ENCODE measurements at regions not wholly inside any gene's neighbourhood (a gene's known extent, or its start where the extent isn't known, plus 50 kb on each side); places are given as distances from the start of the nearest gene placed in this dataset.

DNA sequence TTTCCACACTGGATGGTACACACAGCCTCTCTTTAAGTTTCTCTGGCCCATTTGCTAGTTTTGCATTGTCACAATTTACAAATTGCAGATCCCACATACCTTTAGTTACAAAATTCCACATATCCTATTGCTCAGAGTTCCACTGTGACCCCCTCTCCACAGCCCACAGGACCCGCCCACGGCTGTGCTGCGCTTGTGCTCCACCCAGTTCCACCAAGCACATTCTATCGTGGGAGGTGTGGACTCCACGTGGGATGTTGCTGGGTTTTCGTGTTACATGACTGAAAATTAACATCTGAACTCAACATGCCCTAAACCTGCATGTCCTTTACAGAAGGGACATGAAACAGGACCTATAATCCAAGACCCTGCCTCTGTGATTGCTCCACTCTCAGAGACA is 423.0 kb downstream of the IRS2 start:
- TF ChIP-seq FOXP2 (optimal IDR thresholded peaks at IDR 0.05; ENCODE audit: borderline replicate concordance, extremely low read depth, extremely low read length, insufficient read depth) (no peak), POLR2AphosphoS5 (IDR thresholded peaks at IDR 0.05; ENCODE audit: low read depth, low read length) (no peak), TAF1 (IDR thresholded peaks at IDR 0.05; ENCODE audit: borderline replicate concordance, insufficient read depth, low read length) (no peak)
- TF ChIP-seq, protein P1, sequence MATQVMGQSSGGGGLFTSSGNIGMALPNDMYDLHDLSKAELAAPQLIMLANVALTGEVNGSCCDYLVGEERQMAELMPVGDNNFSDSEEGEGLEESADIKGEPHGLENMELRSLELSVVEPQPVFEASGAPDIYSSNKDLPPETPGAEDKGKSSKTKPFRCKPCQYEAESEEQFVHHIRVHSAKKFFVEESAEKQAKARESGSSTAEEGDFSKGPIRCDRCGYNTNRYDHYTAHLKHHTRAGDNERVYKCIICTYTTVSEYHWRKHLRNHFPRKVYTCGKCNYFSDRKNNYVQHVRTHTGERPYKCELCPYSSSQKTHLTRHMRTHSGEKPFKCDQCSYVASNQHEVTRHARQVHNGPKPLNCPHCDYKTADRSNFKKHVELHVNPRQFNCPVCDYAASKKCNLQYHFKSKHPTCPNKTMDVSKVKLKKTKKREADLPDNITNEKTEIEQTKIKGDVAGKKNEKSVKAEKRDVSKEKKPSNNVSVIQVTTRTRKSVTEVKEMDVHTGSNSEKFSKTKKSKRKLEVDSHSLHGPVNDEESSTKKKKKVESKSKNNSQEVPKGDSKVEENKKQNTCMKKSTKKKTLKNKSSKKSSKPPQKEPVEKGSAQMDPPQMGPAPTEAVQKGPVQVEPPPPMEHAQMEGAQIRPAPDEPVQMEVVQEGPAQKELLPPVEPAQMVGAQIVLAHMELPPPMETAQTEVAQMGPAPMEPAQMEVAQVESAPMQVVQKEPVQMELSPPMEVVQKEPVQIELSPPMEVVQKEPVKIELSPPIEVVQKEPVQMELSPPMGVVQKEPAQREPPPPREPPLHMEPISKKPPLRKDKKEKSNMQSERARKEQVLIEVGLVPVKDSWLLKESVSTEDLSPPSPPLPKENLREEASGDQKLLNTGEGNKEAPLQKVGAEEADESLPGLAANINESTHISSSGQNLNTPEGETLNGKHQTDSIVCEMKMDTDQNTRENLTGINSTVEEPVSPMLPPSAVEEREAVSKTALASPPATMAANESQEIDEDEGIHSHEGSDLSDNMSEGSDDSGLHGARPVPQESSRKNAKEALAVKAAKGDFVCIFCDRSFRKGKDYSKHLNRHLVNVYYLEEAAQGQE (IDR thresholded peaks at IDR 0.05; ENCODE audit: insufficient read depth in 1 of 2, low read depth in 2 of 2, low read length in 2 of 2), result no peak
